Fibroblast of villous mesenchyme (primary cell): ENCODE measurements at regions not wholly inside any gene's neighbourhood (a gene's known extent, or its start where the extent isn't known, plus 50 kb on each side); places are given as distances from the start of the nearest gene placed in this dataset.

Experiments used
- DNase-seq: peaks from one replicate; pipeline ENCODE4 v3.0.0-alpha.2; 2010; ENCODE audit warnings: low read depth
- H3K4me3 ChIP-seq: 2 replicates; pipeline ENCODE4 v1.5.1; 2011; ENCODE audit warnings: low read depth, mild to moderate bottlenecking, low read length
- CTCF ChIP-seq: IDR thresholded peaks from 2 replicates; pipeline ENCODE4 v1.5.1; 2012; ENCODE audit warnings: low read depth, mild to moderate bottlenecking, low read length; ENCODE audit not compliant: insufficient read depth

- DNase-seq, result no peak
- no peak for TF ChIP-seq CTCF
- no peak overlapping the region for H3K4me3 ChIP-seq
These were observed 85.7 kb downstream of the SUCLG1 start for GRCh38 chr2:84373391-84373790.

- DNase-seq, result no peak
- no peak for TF ChIP-seq CTCF
- H3K4me3 ChIP-seq, result no peak overlapping the region
These were observed 96.5 kb downstream of the SUCLG1 start for GRCh38 chr2:84362541-84362940.

- DNase-seq, result no peak
- no peak overlapping the region for H3K4me3 ChIP-seq
- TF ChIP-seq CTCF, result no peak
These were observed 121.0 kb downstream of the SUCLG1 start for GRCh38 chr2:84338069-84338468.

GRCh38 chr2:84327645-84328249 is 131.3 kb downstream of the SUCLG1 start:
- DNase-seq, result no peak
- H3K4me3 ChIP-seq, result no peak overlapping the region
- no peak for TF ChIP-seq CTCF

- H3K4me3 ChIP-seq, result no peak overlapping the region
- DNase-seq, result no peak
- TF ChIP-seq CTCF, result no peak
These were observed 132.1 kb downstream of the SUCLG1 start for GRCh38 chr2:84326831-84327432.

GRCh38 chr2:84323890-84324289 is 135.2 kb downstream of the SUCLG1 start:
- TF ChIP-seq CTCF, result no peak
- no peak for DNase-seq
- no peak overlapping the region for H3K4me3 ChIP-seq

- no peak for DNase-seq
- no peak for TF ChIP-seq CTCF
- H3K4me3 ChIP-seq, result no peak overlapping the region
These were observed 138.1 kb downstream of the SUCLG1 start for GRCh38 chr2:84320940-84321339.
